GM12891 (cell line): ENCODE measurements at regions not wholly inside any gene's neighbourhood (a gene's known extent, or its start where the extent isn't known, plus 50 kb on each side); places are given as distances from the start of the nearest gene placed in this dataset.

Experiments
- POLR2A ChIP-seq: IDR thresholded peaks from 2 replicates; pipeline ENCODE4 v1.6.1; 2011; ENCODE audit warnings: low read depth, low read length, control low read depth
- POU2F2 ChIP-seq: IDR thresholded peaks from 2 replicates; pipeline ENCODE4 v1.6.1; 2011; ENCODE audit warnings: low read depth, mild to moderate bottlenecking, control low read depth, low read length, moderate library complexity
- SPI1 ChIP-seq: IDR thresholded peaks from 2 replicates; pipeline ENCODE4 v1.6.1; 2011; ENCODE audit warnings: low read depth, low read length, control low read depth
- TAF1 ChIP-seq: IDR thresholded peaks from 2 replicates; pipeline ENCODE4 v1.6.1; 2011; ENCODE audit warnings: low read depth, low read length, control low read depth

DNA sequence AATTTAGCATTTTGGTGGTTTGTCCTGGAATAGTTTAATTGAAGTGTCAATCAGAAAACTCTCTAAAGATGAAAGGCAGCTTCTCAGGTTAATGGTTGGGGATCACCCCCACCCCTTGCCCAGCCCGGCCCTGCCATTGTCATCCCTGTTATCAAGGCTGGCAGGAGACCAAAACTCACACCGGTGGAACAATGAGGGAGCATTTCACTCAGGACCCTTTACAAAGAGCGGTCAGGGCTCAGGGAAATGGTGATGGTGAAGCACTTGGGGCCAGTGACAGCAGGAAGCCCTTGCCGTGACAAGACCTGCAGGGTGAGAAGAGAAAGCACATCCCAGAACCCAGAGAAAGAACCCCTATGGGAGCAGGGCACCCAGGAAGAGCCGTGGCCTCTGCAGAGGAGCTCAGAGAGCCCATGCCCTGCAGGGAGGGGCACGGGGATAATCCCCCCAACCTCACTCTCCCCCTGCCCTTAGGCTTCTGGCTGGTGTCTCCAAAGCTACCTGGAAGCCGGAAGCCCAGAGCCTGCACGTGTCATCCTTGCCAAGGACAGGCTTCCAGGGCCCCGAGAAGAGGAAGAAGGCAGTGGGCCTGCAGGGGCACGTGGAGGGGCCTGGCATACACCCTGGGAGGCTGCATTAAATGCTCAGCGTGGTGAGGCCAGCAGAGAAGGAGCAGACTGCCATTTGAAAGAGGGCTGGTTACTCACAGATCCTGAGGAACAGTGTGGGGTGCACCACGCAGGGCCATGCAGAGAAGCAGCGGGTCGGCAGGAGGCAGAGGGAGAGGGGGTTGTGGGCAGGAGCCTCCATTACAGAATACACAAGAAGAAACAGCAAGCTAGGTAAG lies 80.6 kb upstream of the PRR20G start:
- TF ChIP-seq POLR2A (no peak), POU2F2 (no peak), SPI1 (no peak), TAF1 (no peak)
